Right cardiac atrium (tissue), 5 donors: ENCODE measurements at regions not wholly inside any gene's neighbourhood (a gene's known extent, or its start where the extent isn't known, plus 50 kb on each side); places are given as distances from the start of the nearest gene placed in this dataset.
"Not testable (repeated sequence)": the region's sequence is repeated elsewhere in the genome, so short reads cannot be mapped to it uniquely, and the experiment has no call there.

Source experiments
- ATAC-seq, 2 donors: fragments of 200-7000 bp; cut with Tn5 transposase; one replicate each; pipeline versions ENCODE4 v1.8.0 to v1.9.1; 2020; ENCODE audit warnings: moderate library complexity in 2 of 2, mild to moderate bottlenecking in 1 of 2
- DNase-seq, 3 donors: peaks; one replicate each; pipeline ENCODE4 v3.0.0-alpha.2; 2020
- H3K27ac ChIP-seq: one replicate; pipeline ENCODE4 v1.5.1; 2013; ENCODE audit warnings: mild to moderate bottlenecking, low read length, control low read depth, moderate library complexity
- H3K27me3 ChIP-seq: one replicate; pipeline ENCODE4 v1.6.1; 2013; ENCODE audit not compliant: control insufficient read depth, insufficient read depth
- H3K4me1 ChIP-seq: one replicate; pipeline ENCODE4 v1.6.1; 2013; ENCODE audit warnings: low read length; ENCODE audit not compliant: control insufficient read depth, insufficient read depth
- H3K4me3 ChIP-seq: one replicate; pipeline ENCODE4 v1.5.1; 2013; ENCODE audit warnings: low read length, control low read depth
- H3K9me3 ChIP-seq: one replicate; pipeline ENCODE4 v1.6.1; 2013; ENCODE audit warnings: low read length; ENCODE audit not compliant: control insufficient read depth
- WGBS: extraction: QIAGEN DNeasy Blood & Tissue Kit; methylation state at CpG from one replicate; pipeline ENCODE4 v1.1.7; 2013; 5-methylcytosine and 5-hydroxymethylcytosine counted together
- intact Hi-C, 4 donors: fragments of 100-400 bp; cut with DNase I; formaldehyde crosslinking; loops; one replicate each; pipeline versions ENCODE4 v1.11.0 to v1.14.0; 2022 to 2023
- donor health status: healthy with polysubstance abuse.
- donor health status: DM: no; HTN: yes; CAD: no.
- donor health status: DM: no; HTN: no; CAD: no.
- donor health status: DM: no; HTN: yes; CAD: no; lungs with severe emphysema.
- donor health status: DM: yes; HTN: yes; CAD: no.

DNA sequence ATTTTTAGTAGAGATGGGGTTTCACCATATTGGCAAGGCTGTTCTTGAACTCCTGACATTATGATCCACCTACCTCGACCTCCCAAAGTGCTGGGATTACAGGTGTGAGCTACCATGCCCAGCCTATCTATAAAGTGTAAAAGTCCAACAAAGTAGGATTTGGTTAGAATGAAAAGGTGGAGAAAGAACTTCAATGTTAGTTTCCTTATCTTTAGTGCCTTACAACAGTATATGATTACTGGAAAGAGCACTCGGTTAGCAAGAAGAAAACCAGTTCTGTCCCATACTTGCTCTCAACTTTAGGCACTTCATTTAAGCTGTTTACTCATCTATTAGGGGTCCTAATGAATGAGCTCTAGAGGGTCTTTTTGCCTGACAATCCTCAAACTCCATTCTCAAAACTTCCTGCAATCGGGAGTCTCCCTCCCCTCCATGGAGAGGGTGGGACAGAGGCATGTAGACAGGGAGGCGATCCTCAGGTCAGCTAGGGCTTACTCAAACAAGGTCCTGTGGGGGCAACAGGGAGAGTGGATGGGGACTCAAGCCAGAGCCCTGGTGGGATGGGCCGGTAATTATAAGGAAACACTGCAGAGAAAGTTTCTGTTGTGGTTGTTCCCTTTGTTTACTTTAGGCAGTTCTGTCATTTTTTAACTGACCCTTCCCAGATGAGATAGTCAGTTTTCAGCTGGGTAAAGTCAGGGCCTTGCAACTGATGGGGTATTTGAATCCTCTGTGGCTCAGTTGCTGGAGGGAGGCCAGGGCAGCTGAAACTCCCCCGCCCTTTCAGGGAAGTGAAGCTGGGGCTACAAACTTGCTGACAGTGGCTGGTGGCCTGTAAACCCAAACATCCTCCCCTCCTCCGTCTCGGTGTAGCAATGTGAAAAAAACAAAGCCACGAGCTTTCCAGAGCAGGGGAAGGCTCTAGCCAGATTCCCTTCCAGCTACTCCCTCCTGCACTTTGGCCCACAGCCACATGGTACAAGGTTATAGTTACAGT is 64.4 kb upstream of the NOTCH2NLA start:
- H3K4me3 ChIP-seq, H3K27me3 ChIP-seq, H3K27ac ChIP-seq, H3K4me1 ChIP-seq, H3K9me3 ChIP-seq, DNase-seq, intact Hi-C loops: not testable (repeated sequence)
- WGBS, result no CpG with 5 or more reads among the region's 9 CpGs
- peak; percentile 62 to 77 for ATAC-seq

- H3K27ac ChIP-seq, H3K4me1 ChIP-seq, H3K9me3 ChIP-seq, ATAC-seq, H3K27me3 ChIP-seq, DNase-seq, H3K4me3 ChIP-seq, intact Hi-C loops: not testable (repeated sequence)
- WGBS, result no CpG with 5 or more reads among the region's 4 CpGs
Measured at GRCh38 chr1:146292424-146292823, 63.6 kb upstream of the NOTCH2NLA start.

- H3K4me1 ChIP-seq, ATAC-seq, H3K27ac ChIP-seq, H3K4me3 ChIP-seq, intact Hi-C loops, H3K9me3 ChIP-seq, H3K27me3 ChIP-seq, DNase-seq: not testable (repeated sequence)
- WGBS, result no CpG with 5 or more reads among the region's 6 CpGs
Measured at GRCh38 chr1:146287881-146288280, 59.1 kb upstream of the NOTCH2NLA start.

GRCh38 chr1:146284760-146285159 is 55.9 kb upstream of the NOTCH2NLA start:
- intact Hi-C loops, H3K27ac ChIP-seq, H3K4me3 ChIP-seq, H3K27me3 ChIP-seq, H3K9me3 ChIP-seq, H3K4me1 ChIP-seq, DNase-seq: not testable (repeated sequence)
- no CpG with 5 or more reads among the region's 1 CpG for WGBS
- ATAC-seq, result peak; percentile 61 to 76

- intact Hi-C loops, H3K4me3 ChIP-seq, DNase-seq, H3K27me3 ChIP-seq, ATAC-seq, H3K9me3 ChIP-seq, H3K27ac ChIP-seq, H3K4me1 ChIP-seq: not testable (repeated sequence)
- WGBS, result no CpG with 5 or more reads among the region's 3 CpGs
Measured at GRCh38 chr1:146283527-146283880, 54.7 kb upstream of the NOTCH2NLA start.

DNA sequence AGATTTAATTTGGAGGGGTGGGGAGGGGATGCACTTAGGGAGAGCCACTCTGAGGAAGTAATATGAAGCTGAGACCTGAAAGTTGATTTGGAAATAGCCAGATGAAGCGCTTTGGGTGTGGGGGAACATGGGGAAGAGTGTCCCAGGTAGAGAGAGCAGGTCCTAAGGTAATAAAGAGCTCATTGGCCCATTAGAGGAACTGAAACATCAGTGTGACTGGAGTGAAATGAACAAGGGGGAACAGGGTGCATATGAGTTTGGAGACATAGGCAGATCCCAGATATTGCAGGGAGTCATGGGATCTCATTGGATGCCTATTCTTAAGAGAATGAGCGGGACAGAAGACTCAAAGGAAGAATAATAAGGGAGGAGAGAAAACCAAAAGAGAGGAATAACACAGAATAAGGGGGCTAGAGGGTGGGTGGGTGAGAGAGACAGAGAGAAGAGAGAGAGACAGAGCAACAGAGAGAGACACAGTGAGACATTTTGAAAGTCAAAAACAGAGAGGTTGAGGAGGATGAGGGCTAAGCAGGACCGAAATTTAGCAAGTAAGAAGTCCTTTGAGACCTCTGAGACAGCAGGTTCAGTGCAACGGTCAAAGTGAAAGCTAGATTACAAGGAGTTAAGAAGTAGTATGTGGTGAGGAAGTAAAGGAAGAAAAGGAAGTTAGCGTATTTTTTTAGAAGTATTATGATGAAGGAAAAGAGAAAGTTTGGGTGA is 54.1 kb upstream of the NOTCH2NLA start:
- DNase-seq, H3K9me3 ChIP-seq, H3K4me3 ChIP-seq, H3K27me3 ChIP-seq, ATAC-seq, intact Hi-C loops, H3K4me1 ChIP-seq, H3K27ac ChIP-seq: not testable (repeated sequence)
- no CpG with 5 or more reads among the region's 5 CpGs for WGBS

DNA sequence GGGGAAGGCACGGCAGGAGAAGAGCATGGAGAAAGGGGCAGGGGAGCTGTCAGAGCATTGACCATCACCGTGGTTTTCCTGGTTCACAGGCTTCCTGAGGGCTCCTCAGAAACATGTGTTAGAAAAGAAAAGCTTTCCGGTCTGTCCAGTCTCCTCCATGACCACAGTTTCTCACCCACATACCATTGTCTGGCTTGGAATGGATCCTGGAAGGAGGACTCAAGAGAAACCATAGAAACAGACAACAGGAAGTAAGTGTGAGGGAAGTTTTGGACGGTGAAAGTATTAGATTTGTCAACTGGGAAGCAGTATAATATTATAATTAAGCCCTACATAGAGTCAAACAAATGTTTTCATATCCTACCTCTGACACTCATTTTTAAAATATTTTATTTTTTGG is 52.7 kb upstream of the NOTCH2NLA start:
- H3K9me3 ChIP-seq, H3K27me3 ChIP-seq, H3K4me1 ChIP-seq, H3K4me3 ChIP-seq, DNase-seq, intact Hi-C loops, ATAC-seq, H3K27ac ChIP-seq: not testable (repeated sequence)
- WGBS, result no CpG with 5 or more reads among the region's 4 CpGs

DNA sequence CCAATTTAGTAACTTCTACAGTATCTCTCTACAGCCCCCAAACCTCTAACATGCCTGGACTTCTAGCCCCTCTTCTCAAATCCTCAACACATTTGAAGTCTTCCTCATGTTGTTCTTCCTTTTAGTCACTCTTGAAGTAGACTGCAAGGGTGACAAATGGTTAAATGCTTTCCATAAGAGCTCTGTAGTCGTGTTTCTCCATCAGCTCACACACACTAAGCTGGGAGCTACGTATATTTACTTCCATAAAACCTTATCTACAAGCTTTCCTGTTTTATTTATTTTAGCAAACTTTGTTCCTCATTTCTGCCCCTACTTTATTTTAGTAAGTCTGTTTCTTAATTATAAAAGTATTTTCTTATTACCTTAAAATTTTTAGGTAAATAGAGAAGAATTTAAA is 49.9 kb upstream of the NOTCH2NLA start:
- DNase-seq, H3K27ac ChIP-seq, H3K4me1 ChIP-seq, ATAC-seq, H3K27me3 ChIP-seq, intact Hi-C loops, H3K9me3 ChIP-seq, H3K4me3 ChIP-seq: not testable (repeated sequence)
- WGBS, result no CpG with 5 or more reads among the region's 2 CpGs
